Hepatocyte (in vitro differentiated cells): ENCODE measurements at regions not wholly inside any gene's neighbourhood (a gene's known extent, or its start where the extent isn't known, plus 50 kb on each side); places are given as distances from the start of the nearest gene placed in this dataset.

Experiments used
- DNase-seq: peaks from one replicate; pipeline ENCODE4 v3.0.0-alpha.2; 2016; ENCODE audit warnings: low spot score
- H2AFZ ChIP-seq: fragments of 200-600 bp; sonication (generic); 2 replicates; pipeline ENCODE4 v1.6.0; 2016; ENCODE audit warnings: antibody characterized with exemption, mild to moderate bottlenecking
- H3K27ac ChIP-seq: fragments of 200-600 bp; sonication (generic); 2 replicates; pipeline ENCODE4 v1.5.1; 2016; ENCODE audit warnings: mild to moderate bottlenecking
- H3K27me3 ChIP-seq: fragments of 200-600 bp; sonication (generic); 2 replicates; pipeline ENCODE4 v1.6.1; 2016
- H3K36me3 ChIP-seq: fragments of 200-600 bp; sonication (generic); replicated peaks from 2 replicates; pipeline ENCODE4 v1.5.1; 2016; ENCODE audit warnings: low read depth; ENCODE audit not compliant: insufficient read depth
- H3K4me1 ChIP-seq: fragments of 200-600 bp; sonication (generic); 2 replicates; pipeline ENCODE4 v1.5.1; 2016; ENCODE audit warnings: mild to moderate bottlenecking, moderate library complexity; ENCODE audit not compliant: insufficient read depth
- H3K4me2 ChIP-seq: fragments of 200-600 bp; sonication (generic); 2 replicates; pipeline ENCODE4 v1.6.0; 2016
- H3K4me3 ChIP-seq: fragments of 200-600 bp; sonication (generic); 2 replicates; pipeline ENCODE4 v1.5.1; 2016; ENCODE audit warnings: mild to moderate bottlenecking
- H3K79me2 ChIP-seq: fragments of 200-600 bp; sonication (generic); 2 replicates; pipeline ENCODE4 v1.6.0; 2017; ENCODE audit warnings: mild to moderate bottlenecking
- H3K9me2 ChIP-seq: fragments of 200-600 bp; sonication (generic); replicated peaks from 2 replicates; pipeline ENCODE4 v1.6.0; 2017; ENCODE audit warnings: mild to moderate bottlenecking; ENCODE audit not compliant: insufficient read depth
- H3K9me3 ChIP-seq: fragments of 200-600 bp; sonication (generic); 2 replicates; pipeline ENCODE4 v1.5.1; 2016; ENCODE audit warnings: low read depth, mild to moderate bottlenecking
- H4K20me1 ChIP-seq: fragments of 200-600 bp; sonication (generic); 2 replicates; pipeline ENCODE4 v1.6.0; 2016; ENCODE audit warnings: mild to moderate bottlenecking; ENCODE audit not compliant: insufficient read depth, poor library complexity, severe bottlenecking
- CTCF ChIP-seq: fragments of 200-600 bp; sonication (generic); IDR thresholded peaks from 2 replicates; pipeline ENCODE4 v1.5.1; 2016; ENCODE audit warnings: antibody characterized with exemption, mild to moderate bottlenecking; ENCODE audit not compliant: poor library complexity
- EZH2 ChIP-seq: fragments of 200-600 bp; sonication (generic); IDR thresholded peaks from 2 replicates; pipeline ENCODE4 v1.6.1; 2016; ENCODE audit warnings: antibody characterized with exemption, mild to moderate bottlenecking, borderline replicate concordance
- EZH2phosphoT487 ChIP-seq: fragments of 200-600 bp; sonication (generic); IDR thresholded peaks from one replicate; pipeline ENCODE4 v1.6.1; 2018; ENCODE audit warnings: antibody characterized with exemption, mild to moderate bottlenecking, low read depth, moderate library complexity; ENCODE audit not compliant: unreplicated experiment, severe bottlenecking
- WGBS: methylation state at CpG from one replicate; pipeline ENCODE4 v1.1.6; 2016; ENCODE audit warnings: low lambda C conversion rate; ENCODE audit errors: missing lambda C conversion rate; 5-methylcytosine and 5-hydroxymethylcytosine counted together

GRCh38 chr2:237221443-237221842 lies 135.8 kb downstream of the COPS8 start:
- Histone ChIP-seq H2AFZ (no peak overlapping the region), H3K4me2 (no peak overlapping the region), H3K27me3 (no peaks in the 10 kb centered on the region), H3K4me1 (no peaks in the 10 kb centered on the region), H3K36me3 (no peaks in the 10 kb centered on the region), H3K4me3 (no peak overlapping the region), H4K20me1 (no peaks in the 10 kb centered on the region), H3K9me2 (no peaks in the 10 kb centered on the region), H3K27ac (no peak overlapping the region), H3K9me3 (no peaks in the 10 kb centered on the region), H3K79me2 (no peaks in the 10 kb centered on the region)
- DNase-seq, result no peak
- WGBS, result 88% methylated on average over 8 of the region's 8 CpGs
- TF ChIP-seq CTCF (no peak), EZH2 (no peak), EZH2phosphoT487 (no peak)

GRCh38 chr2:237222178-237222577 lies 136.5 kb downstream of the COPS8 start:
- Histone ChIP-seq H3K27ac (no peak overlapping the region), H3K4me3 (no peak overlapping the region), H3K27me3 (no peaks in the 10 kb centered on the region), H3K9me2 (no peaks in the 10 kb centered on the region), H3K4me1 (no peaks in the 10 kb centered on the region), H2AFZ (no peak overlapping the region), H3K36me3 (no peaks in the 10 kb centered on the region), H3K4me2 (no peak overlapping the region), H3K79me2 (no peaks in the 10 kb centered on the region), H4K20me1 (no peaks in the 10 kb centered on the region), H3K9me3 (no peaks in the 10 kb centered on the region)
- no peak for DNase-seq
- WGBS, result 65% methylated on average over 9 of the region's 9 CpGs
- TF ChIP-seq EZH2, result no peak
- no peak for TF ChIP-seq EZH2phosphoT487
- TF ChIP-seq CTCF, result no peak

- H3K27ac ChIP-seq, result no peak overlapping the region
- H3K27me3 ChIP-seq, result no peaks in the 10 kb centered on the region
- no peak for DNase-seq
- H2AFZ ChIP-seq, result no peak overlapping the region
- TF ChIP-seq EZH2phosphoT487, result no peak
- TF ChIP-seq EZH2, result no peak
- TF ChIP-seq CTCF, result no peak
- H3K9me3 ChIP-seq, result no peaks in the 10 kb centered on the region
- H3K9me2 ChIP-seq, result no peaks in the 10 kb centered on the region
- H3K4me3 ChIP-seq, result no peak overlapping the region
- H4K20me1 ChIP-seq, result no peaks in the 10 kb centered on the region
- WGBS, result 73% methylated on average over 4 of the region's 4 CpGs
- no peaks in the 10 kb centered on the region for H3K4me1 ChIP-seq
- no peaks in the 10 kb centered on the region for H3K36me3 ChIP-seq
- H3K79me2 ChIP-seq, result no peaks in the 10 kb centered on the region
- no peak overlapping the region for H3K4me2 ChIP-seq
Measured at GRCh38 chr2:237222601-237223041, 136.9 kb downstream of the COPS8 start.
